DOHH2 (cell line): ENCODE measurements at regions not wholly inside any gene's neighbourhood (a gene's known extent, or its start where the extent isn't known, plus 50 kb on each side); places are given as distances from the start of the nearest gene placed in this dataset.

Experiments used
- CTCF ChIP-seq: fragments of 200-600 bp; sonication (generic); IDR thresholded peaks from one replicate; pipeline ENCODE4 v1.5.1; 2014; ENCODE audit warnings: antibody characterized with exemption, mild to moderate bottlenecking, low read depth, low read length; ENCODE audit not compliant: poor library complexity, severe bottlenecking
- EZH2phosphoT487 ChIP-seq: fragments of 200-600 bp; sonication (generic); IDR thresholded peaks from 2 replicates; pipeline ENCODE4 v1.6.1; 2017; ENCODE audit warnings: borderline replicate concordance, mild to moderate bottlenecking, antibody characterized with exemption, low read length, moderate library complexity, mixed read lengths

- no peak for TF ChIP-seq CTCF
- TF ChIP-seq EZH2phosphoT487: no peak
Measured at GRCh38 chr3:107032111-107032510, 345.1 kb upstream of the CCDC54 start.
